SH-SY5Y (cell line): ENCODE measurements at regions not wholly inside any gene's neighbourhood (a gene's known extent, or its start where the extent isn't known, plus 50 kb on each side); places are given as distances from the start of the nearest gene placed in this dataset.

Source experiments
- GATA2 ChIP-seq: IDR thresholded peaks from 2 replicates; pipeline ENCODE4 v1.6.1; 2011; ENCODE audit warnings: mild to moderate bottlenecking, low read depth, low read length
- GATA3 ChIP-seq: IDR thresholded peaks from 2 replicates; pipeline ENCODE4 v1.6.1; 2011; ENCODE audit warnings: low read depth, mild to moderate bottlenecking, low read length, moderate library complexity

GRCh38 chr9:101792475-101792874, 54.0 kb upstream of the GRIN3A start:
- TF ChIP-seq GATA2 = no peak
- TF ChIP-seq GATA3 = no peak
